ENCODE measurements at regions not wholly inside any gene's neighbourhood (a gene's known extent, or its start where the extent isn't known, plus 50 kb on each side); places are given as distances from the start of the nearest gene placed in this dataset.

DNA sequence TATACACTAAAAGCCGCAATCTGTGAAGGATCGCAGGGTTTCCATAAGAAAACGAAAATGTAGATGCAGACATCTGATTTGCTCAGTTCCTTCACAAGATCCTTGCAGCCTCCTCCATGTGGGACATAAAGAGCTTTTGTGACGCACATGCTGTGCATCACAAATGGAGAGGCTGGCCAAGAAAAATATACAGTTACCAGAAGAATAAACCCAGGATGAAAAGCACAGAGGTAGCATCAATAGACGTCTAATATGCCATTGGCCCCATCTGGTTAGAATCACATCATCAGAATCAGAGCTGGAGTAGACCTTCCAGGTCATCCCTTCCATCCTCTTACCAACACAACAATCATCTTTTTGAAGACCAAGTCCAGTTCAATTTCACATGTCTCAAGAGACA lies 517.4 kb downstream of the RAB28 start (continued):
- TF ChIP-seq, protein P1, sequence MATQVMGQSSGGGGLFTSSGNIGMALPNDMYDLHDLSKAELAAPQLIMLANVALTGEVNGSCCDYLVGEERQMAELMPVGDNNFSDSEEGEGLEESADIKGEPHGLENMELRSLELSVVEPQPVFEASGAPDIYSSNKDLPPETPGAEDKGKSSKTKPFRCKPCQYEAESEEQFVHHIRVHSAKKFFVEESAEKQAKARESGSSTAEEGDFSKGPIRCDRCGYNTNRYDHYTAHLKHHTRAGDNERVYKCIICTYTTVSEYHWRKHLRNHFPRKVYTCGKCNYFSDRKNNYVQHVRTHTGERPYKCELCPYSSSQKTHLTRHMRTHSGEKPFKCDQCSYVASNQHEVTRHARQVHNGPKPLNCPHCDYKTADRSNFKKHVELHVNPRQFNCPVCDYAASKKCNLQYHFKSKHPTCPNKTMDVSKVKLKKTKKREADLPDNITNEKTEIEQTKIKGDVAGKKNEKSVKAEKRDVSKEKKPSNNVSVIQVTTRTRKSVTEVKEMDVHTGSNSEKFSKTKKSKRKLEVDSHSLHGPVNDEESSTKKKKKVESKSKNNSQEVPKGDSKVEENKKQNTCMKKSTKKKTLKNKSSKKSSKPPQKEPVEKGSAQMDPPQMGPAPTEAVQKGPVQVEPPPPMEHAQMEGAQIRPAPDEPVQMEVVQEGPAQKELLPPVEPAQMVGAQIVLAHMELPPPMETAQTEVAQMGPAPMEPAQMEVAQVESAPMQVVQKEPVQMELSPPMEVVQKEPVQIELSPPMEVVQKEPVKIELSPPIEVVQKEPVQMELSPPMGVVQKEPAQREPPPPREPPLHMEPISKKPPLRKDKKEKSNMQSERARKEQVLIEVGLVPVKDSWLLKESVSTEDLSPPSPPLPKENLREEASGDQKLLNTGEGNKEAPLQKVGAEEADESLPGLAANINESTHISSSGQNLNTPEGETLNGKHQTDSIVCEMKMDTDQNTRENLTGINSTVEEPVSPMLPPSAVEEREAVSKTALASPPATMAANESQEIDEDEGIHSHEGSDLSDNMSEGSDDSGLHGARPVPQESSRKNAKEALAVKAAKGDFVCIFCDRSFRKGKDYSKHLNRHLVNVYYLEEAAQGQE (IDR thresholded peaks at IDR 0.05; ENCODE audit: unreplicated experiment) = no peak
- TF ChIP-seq CREB1 (CRISPR knock-in tag; IDR thresholded peaks at IDR 0.05; ENCODE audit: low read depth) = no peak
- TF ChIP-seq ZNF331 (CRISPR knock-in tag; IDR thresholded peaks at IDR 0.05; ENCODE audit: low read depth) = no peak

DNA sequence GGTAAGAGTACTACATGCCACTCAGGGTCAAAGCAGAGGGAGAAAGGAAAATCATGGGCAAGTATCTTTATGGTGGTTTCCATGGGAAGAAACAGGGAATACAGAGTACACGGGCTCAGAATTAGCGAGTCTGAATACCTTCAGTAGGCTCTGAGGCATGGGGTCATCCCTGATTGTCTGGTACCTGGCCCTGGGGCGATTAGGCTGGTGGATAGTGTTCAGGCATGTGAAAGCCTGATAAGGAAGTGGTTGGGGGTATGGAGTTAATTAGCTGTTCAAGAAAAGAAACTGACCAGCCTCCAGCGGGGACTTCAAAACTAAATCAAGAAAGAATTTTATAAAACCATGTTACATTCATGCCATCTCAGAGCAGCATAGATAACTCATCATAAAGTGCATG lies 518.8 kb downstream of the RAB28 start:
- no peak for ATAC-seq
- H3K36me3 Mint-ChIP-seq (ENCODE audit: low read depth) = no peaks in the 10 kb centered on the region
- Histone ChIP-seq H3F3A (replicated peaks; ENCODE audit: low read depth) (no peaks in the 10 kb centered on the region), H2AFZ (no peak overlapping the region), H3K4me2 (no peak overlapping the region), H3K27ac (ENCODE audit: low read depth) (no peak overlapping the region), H3K4me1 (ENCODE audit: insufficient read depth) (peaks cover 4% of the 10 kb centered on the region), H3K4me3 (no peak overlapping the region), H3K79me2 (replicated peaks; ENCODE audit: insufficient read depth) (no peaks in the 10 kb centered on the region), H3K36me3 (ENCODE audit: insufficient read depth) (no peaks in the 10 kb centered on the region), H4K20me1 (replicated peaks; ENCODE audit: insufficient read depth) (no peaks in the 10 kb centered on the region), H3K9me2 (ENCODE audit: insufficient read depth) (no peaks in the 10 kb centered on the region), H3K27me3 (ENCODE audit: insufficient read depth) (no peaks in the 10 kb centered on the region)
- H3K9me3 Mint-ChIP-seq = no peaks in the 10 kb centered on the region
- no peaks in the 10 kb centered on the region for H3K27me3 Mint-ChIP-seq (ENCODE audit: insufficient read depth, low read depth, poor library complexity)
- DNase-seq (ENCODE audit: low spot score) = no peak
- no peak overlapping the region for H3K4me3 Mint-ChIP-seq
- TF ChIP-seq POLR2AphosphoS5 (IDR thresholded peaks at IDR 0.05; ENCODE audit: low read depth) (no peak), CREB1 (CRISPR knock-in tag; IDR thresholded peaks at IDR 0.05; ENCODE audit: low read depth) (no peak)
- no peak overlapping the region for H3K27ac Mint-ChIP-seq
- peaks cover 16% of the 10 kb centered on the region for H3K4me1 Mint-ChIP-seq

DNA sequence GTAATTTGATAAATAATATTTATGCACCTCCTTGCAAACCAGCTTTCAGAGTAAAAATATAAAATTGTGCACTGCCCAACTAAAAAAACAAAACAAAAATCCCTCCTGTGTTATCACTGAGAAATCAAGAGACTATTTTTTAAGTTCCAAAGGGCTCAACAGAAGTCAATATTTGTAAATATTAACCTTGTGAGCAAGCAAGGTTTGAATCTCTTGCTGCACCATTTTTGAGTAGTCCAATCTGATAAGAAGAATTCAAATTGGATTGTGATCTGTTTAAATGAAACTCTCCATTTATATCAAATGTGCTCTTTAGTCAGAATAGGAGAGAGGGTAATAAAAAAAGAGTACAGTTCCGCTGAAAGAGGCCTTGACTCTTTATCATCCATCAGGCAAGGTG lies 520.2 kb downstream of the RAB28 start:
- TF ChIP-seq, protein P2, sequence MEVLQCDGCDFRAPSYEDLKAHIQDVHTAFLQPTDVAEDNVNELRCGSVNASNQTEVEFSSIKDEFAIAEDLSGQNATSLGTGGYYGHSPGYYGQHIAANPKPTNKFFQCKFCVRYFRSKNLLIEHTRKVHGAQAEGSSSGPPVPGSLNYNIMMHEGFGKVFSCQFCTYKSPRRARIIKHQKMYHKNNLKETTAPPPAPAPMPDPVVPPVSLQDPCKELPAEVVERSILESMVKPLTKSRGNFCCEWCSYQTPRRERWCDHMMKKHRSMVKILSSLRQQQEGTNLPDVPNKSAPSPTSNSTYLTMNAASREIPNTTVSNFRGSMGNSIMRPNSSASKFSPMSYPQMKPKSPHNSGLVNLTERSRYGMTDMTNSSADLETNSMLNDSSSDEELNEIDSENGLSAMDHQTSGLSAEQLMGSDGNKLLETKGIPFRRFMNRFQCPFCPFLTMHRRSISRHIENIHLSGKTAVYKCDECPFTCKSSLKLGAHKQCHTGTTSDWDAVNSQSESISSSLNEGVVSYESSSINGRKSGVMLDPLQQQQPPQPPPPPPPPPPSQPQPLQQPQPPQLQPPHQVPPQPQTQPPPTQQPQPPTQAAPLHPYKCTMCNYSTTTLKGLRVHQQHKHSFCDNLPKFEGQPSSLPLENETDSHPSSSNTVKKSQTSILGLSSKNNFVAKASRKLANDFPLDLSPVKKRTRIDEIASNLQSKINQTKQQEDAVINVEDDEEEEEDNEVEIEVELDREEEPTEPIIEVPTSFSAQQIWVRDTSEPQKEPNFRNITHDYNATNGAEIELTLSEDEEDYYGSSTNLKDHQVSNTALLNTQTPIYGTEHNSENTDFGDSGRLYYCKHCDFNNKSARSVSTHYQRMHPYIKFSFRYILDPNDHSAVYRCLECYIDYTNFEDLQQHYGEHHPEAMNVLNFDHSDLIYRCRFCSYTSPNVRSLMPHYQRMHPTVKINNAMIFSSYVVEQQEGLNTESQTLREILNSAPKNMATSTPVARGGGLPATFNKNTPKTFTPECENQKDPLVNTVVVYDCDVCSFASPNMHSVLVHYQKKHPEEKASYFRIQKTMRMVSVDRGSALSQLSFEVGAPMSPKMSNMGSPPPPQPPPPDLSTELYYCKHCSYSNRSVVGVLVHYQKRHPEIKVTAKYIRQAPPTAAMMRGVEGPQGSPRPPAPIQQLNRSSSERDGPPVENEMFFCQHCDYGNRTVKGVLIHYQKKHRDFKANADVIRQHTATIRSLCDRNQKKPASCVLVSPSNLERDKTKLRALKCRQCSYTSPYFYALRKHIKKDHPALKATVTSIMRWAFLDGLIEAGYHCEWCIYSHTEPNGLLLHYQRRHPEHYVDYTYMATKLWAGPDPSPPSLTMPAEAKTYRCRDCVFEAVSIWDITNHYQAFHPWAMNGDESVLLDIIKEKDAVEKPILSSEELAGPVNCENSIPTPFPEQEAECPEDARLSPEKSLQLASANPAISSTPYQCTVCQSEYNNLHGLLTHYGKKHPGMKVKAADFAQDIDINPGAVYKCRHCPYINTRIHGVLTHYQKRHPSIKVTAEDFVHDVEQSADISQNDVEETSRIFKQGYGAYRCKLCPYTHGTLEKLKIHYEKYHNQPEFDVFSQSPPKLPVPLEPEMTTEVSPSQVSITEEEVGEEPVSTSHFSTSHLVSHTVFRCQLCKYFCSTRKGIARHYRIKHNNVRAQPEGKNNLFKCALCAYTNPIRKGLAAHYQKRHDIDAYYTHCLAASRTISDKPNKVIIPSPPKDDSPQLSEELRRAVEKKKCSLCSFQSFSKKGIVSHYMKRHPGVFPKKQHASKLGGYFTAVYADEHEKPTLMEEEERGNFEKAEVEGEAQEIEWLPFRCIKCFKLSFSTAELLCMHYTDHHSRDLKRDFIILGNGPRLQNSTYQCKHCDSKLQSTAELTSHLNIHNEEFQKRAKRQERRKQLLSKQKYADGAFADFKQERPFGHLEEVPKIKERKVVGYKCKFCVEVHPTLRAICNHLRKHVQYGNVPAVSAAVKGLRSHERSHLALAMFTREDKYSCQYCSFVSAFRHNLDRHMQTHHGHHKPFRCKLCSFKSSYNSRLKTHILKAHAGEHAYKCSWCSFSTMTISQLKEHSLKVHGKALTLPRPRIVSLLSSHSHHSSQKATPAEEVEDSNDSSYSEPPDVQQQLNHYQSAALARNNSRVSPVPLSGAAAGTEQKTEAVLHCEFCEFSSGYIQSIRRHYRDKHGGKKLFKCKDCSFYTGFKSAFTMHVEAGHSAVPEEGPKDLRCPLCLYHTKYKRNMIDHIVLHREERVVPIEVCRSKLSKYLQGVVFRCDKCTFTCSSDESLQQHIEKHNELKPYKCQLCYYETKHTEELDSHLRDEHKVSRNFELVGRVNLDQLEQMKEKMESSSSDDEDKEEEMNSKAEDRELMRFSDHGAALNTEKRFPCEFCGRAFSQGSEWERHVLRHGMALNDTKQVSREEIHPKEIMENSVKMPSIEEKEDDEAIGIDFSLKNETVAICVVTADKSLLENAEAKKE (CRISPR knock-in tag; IDR thresholded peaks at IDR 0.05) = no peak
- TF ChIP-seq ZNF331 (CRISPR knock-in tag; IDR thresholded peaks at IDR 0.05; ENCODE audit: low read depth) = no peak
- TF ChIP-seq EZH2phosphoT487 (IDR thresholded peaks at IDR 0.05; ENCODE audit: unreplicated experiment) = no peak
- TF ChIP-seq ZNF114 (CRISPR knock-in tag; IDR thresholded peaks at IDR 0.05) = no peak
- no peak for TF ChIP-seq EZH2 (IDR thresholded peaks at IDR 0.05; ENCODE audit: low read depth, unreplicated experiment)
- no peak for TF ChIP-seq CREB1 (CRISPR knock-in tag; IDR thresholded peaks at IDR 0.05; ENCODE audit: low read depth)
- TF ChIP-seq, protein P3, sequence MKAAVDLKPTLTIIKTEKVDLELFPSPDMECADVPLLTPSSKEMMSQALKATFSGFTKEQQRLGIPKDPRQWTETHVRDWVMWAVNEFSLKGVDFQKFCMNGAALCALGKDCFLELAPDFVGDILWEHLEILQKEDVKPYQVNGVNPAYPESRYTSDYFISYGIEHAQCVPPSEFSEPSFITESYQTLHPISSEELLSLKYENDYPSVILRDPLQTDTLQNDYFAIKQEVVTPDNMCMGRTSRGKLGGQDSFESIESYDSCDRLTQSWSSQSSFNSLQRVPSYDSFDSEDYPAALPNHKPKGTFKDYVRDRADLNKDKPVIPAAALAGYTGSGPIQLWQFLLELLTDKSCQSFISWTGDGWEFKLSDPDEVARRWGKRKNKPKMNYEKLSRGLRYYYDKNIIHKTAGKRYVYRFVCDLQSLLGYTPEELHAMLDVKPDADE (IDR thresholded peaks at IDR 0.05) = no peak
- H3K9me3 Mint-ChIP-seq = no peaks in the 10 kb centered on the region
- Histone ChIP-seq H3K4me2 (no peak overlapping the region), H3K9me2 (ENCODE audit: insufficient read depth) (no peaks in the 10 kb centered on the region), H3F3A (replicated peaks; ENCODE audit: low read depth) (no peaks in the 10 kb centered on the region), H3K4me1 (ENCODE audit: insufficient read depth) (peaks cover 4% of the 10 kb centered on the region), H4K20me1 (replicated peaks; ENCODE audit: insufficient read depth) (no peaks in the 10 kb centered on the region), H3K36me3 (ENCODE audit: insufficient read depth) (no peaks in the 10 kb centered on the region), H3K4me3 (no peak overlapping the region), H3K79me2 (replicated peaks; ENCODE audit: insufficient read depth) (no peaks in the 10 kb centered on the region), H2AFZ (no peak overlapping the region), H3K27me3 (ENCODE audit: insufficient read depth) (no peaks in the 10 kb centered on the region), H3K27ac (ENCODE audit: low read depth) (no peak overlapping the region)
- ATAC-seq = no peak
- H3K36me3 Mint-ChIP-seq (ENCODE audit: low read depth) = no peaks in the 10 kb centered on the region
- H3K27me3 Mint-ChIP-seq (ENCODE audit: insufficient read depth, low read depth, poor library complexity) = no peaks in the 10 kb centered on the region
- DNase-seq (ENCODE audit: low spot score) = no peak
- peaks cover 16% of the 10 kb centered on the region for H3K4me1 Mint-ChIP-seq
- no peak overlapping the region for H3K27ac Mint-ChIP-seq
- H3K4me3 Mint-ChIP-seq = no peak overlapping the region
